DND-41 (cell line): ENCODE measurements at regions not wholly inside any gene's neighbourhood (a gene's known extent, or its start where the extent isn't known, plus 50 kb on each side); places are given as distances from the start of the nearest gene placed in this dataset.

Source experiments
- EZH2 ChIP-seq: IDR thresholded peaks from 3 replicates; pipeline ENCODE4 v1.6.1; 2012; ENCODE audit warnings: borderline replicate concordance, low read depth, mild to moderate bottlenecking, moderate library complexity, low read length, inconsistent platforms; ENCODE audit not compliant: severe bottlenecking
- TF ChIP-seq, protein P1 (sequence below): IDR thresholded peaks from 2 replicates; pipeline ENCODE4 v1.5.1; 2012; ENCODE audit warnings: borderline replicate concordance, low read length, moderate library complexity, mild to moderate bottlenecking; ENCODE audit not compliant: poor library complexity, severe bottlenecking; ENCODE audit errors: extremely low read depth

DNA sequence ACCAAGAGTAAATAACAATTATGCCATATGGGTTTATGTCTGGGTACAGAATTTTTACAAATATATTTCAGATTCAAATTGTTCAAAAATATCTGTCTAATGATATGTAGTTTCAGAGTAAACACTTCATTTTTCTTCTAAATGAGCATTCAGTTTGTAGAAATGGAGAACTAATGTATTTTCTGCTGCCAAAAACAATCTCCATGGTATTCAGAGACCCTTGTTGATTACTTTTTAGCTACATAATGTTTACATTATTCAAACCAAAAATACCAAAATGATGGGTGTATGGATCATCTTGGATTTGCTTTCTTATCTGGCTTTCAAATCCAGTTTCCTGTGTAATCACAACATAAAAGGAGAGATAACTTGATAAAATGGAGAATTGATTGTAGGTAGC is 576.0 kb upstream of the CDH4 start:
- TF ChIP-seq, protein P1, sequence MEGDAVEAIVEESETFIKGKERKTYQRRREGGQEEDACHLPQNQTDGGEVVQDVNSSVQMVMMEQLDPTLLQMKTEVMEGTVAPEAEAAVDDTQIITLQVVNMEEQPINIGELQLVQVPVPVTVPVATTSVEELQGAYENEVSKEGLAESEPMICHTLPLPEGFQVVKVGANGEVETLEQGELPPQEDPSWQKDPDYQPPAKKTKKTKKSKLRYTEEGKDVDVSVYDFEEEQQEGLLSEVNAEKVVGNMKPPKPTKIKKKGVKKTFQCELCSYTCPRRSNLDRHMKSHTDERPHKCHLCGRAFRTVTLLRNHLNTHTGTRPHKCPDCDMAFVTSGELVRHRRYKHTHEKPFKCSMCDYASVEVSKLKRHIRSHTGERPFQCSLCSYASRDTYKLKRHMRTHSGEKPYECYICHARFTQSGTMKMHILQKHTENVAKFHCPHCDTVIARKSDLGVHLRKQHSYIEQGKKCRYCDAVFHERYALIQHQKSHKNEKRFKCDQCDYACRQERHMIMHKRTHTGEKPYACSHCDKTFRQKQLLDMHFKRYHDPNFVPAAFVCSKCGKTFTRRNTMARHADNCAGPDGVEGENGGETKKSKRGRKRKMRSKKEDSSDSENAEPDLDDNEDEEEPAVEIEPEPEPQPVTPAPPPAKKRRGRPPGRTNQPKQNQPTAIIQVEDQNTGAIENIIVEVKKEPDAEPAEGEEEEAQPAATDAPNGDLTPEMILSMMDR = no peak
- no peak for TF ChIP-seq EZH2
